Stomach (tissue), 8 donors: ENCODE measurements at regions not wholly inside any gene's neighbourhood (a gene's known extent, or its start where the extent isn't known, plus 50 kb on each side); places are given as distances from the start of the nearest gene placed in this dataset.

Source experiments
- DNase-seq, 2 donors: peaks; one replicate each; pipeline versions ENCODE4 v3.0.0 to v3.0.0-alpha.2; 2013 to 2019
- H3K27ac ChIP-seq, 5 donors: fragments of 200-600 bp in 4 of 5; sonication (generic) in 4 of 5; one replicate each; pipeline ENCODE4 v1.5.1; 2013 to 2019; ENCODE audit warnings: mild to moderate bottlenecking in 1 of 5, moderate library complexity in 1 of 5
- H3K27me3 ChIP-seq, 3 donors: fragments of 200-600 bp; sonication (generic); one replicate each; pipeline ENCODE4 v1.5.1; 2017 to 2019; ENCODE audit warnings: mixed run types in 1 of 3
- H3K36me3 ChIP-seq, 4 donors: fragments of 200-600 bp; sonication (generic); 1 replicate in 3 of 4; 2 replicates in 1 of 4; pipeline ENCODE4 v1.5.1; 2016 to 2019
- H3K4me1 ChIP-seq, 4 donors: fragments of 200-600 bp; sonication (generic); one replicate each; pipeline ENCODE4 v1.5.1; 2016 to 2019
- H3K4me3 ChIP-seq, 4 donors: fragments of 200-600 bp; sonication (generic) in 3 of 4; one replicate each; pipeline ENCODE4 v1.5.1; 2016 to 2019; ENCODE audit warnings: mild to moderate bottlenecking in 1 of 4
- H3K9me3 ChIP-seq, 4 donors: fragments of 200-600 bp; sonication (generic); one replicate each; pipeline ENCODE4 v1.5.1; 2016 to 2019
- CTCF ChIP-seq, 7 experiments: fragments of 450-650 bp in 4 of 7; fragments of 200-600 bp in 3 of 7; sonication (generic) in 3 of 7; IDR thresholded peaks; one replicate each; pipeline ENCODE4 v1.5.1; 2016 to 2019; ENCODE audit warnings: antibody characterized with exemption in 7 of 7, control low read depth in 2 of 7, mild to moderate bottlenecking in 1 of 7
- EP300 ChIP-seq: sonication (generic); formaldehyde crosslinking; IDR thresholded peaks from one replicate; pipeline ENCODE4 v1.6.1; 2017; ENCODE audit warnings: antibody characterized with exemption
- POLR2A ChIP-seq, 4 donors: fragments of 450-650 bp; IDR thresholded peaks; one replicate each; pipeline ENCODE4 v1.6.1; 2016; ENCODE audit warnings: antibody characterized with exemption in 4 of 4, control low read depth in 2 of 4, mild to moderate bottlenecking in 1 of 4, moderate library complexity in 1 of 4
- POLR2AphosphoS5 ChIP-seq, 3 donors: sonication (generic); formaldehyde crosslinking; IDR thresholded peaks; one replicate each; pipeline ENCODE4 v1.6.1; 2016; ENCODE audit warnings: antibody characterized with exemption in 3 of 3
- WGBS, 5 donors: extraction: QIAGEN DNeasy Blood & Tissue Kit in 3 of 5; methylation state at CpG; one replicate each; pipeline versions ENCODE4 v1.1.5 to v1.1.7; 2013 to 2018; 5-methylcytosine and 5-hydroxymethylcytosine counted together
- intact Hi-C: fragments of 100-400 bp; cut with DNase I; formaldehyde crosslinking; loops from one replicate; pipeline ENCODE4 v1.15.1; 2023; ENCODE audit warnings: low total_unique reads
- donor health status: healthy with polysubstance abuse.
- donor health status: Bipolar disorder and iron deficiency.
- donor health status: healthy.

- WGBS, 5 donors = 90 to 96% (median 91%) methylated on average over 7 of the region's 7 CpGs
- intact Hi-C loops = no loop called here
- H3K4me1 ChIP-seq = peaks cover 0 to 8% (median 4%) of the 10 kb centered on the region in 4 donors
- H3K4me3 ChIP-seq = no peak overlapping the region
- no peak overlapping the region for H3K27ac ChIP-seq
- no peaks in the 10 kb centered on the region for H3K27me3 ChIP-seq
- no peak for TF ChIP-seq POLR2AphosphoS5 (IDR thresholded peaks at IDR 0.05)
- no peak for TF ChIP-seq CTCF (IDR thresholded peaks at IDR 0.05)
- no peak for TF ChIP-seq EP300
- no peak for TF ChIP-seq POLR2A (IDR thresholded peaks at IDR 0.05)
- no peaks in the 10 kb centered on the region for H3K9me3 ChIP-seq
- no peaks in the 10 kb centered on the region for H3K36me3 ChIP-seq
- no peak for DNase-seq
Measured at GRCh38 chr5:125052584-125052983, 306.1 kb upstream of the ZNF608 start.

- WGBS, 5 donors = 85 to 96% (median 90%) methylated on average over 1 of the region's 1 CpG
- intact Hi-C loops = no loop called here
- Histone ChIP-seq H3K4me1 (peaks cover 0 to 12% (median 4%) of the 10 kb centered on the region in 4 donors), H3K36me3 (no peaks in the 10 kb centered on the region), H3K9me3 (no peaks in the 10 kb centered on the region), H3K27ac (no peak overlapping the region), H3K27me3 (no peaks in the 10 kb centered on the region), H3K4me3 (no peak overlapping the region)
- TF ChIP-seq POLR2AphosphoS5 (IDR thresholded peaks at IDR 0.05) (no peak), POLR2A (IDR thresholded peaks at IDR 0.05) (no peak), CTCF (IDR thresholded peaks at IDR 0.05) (no peak), EP300 (no peak)
- no peak for DNase-seq
Measured at GRCh38 chr5:125053179-125053578, 306.7 kb upstream of the ZNF608 start.

GRCh38 chr5:125054146-125054545, 307.7 kb upstream of the ZNF608 start:
- TF ChIP-seq POLR2A (IDR thresholded peaks at IDR 0.05) (no peak), POLR2AphosphoS5 (IDR thresholded peaks at IDR 0.05) (no peak), EP300 (no peak), CTCF (IDR thresholded peaks at IDR 0.05) (no peak)
- DNase-seq = no peak
- intact Hi-C loops = no loop called here
- no peaks in the 10 kb centered on the region for H3K27me3 ChIP-seq
- peaks cover 0 to 20% (median 8%) of the 10 kb centered on the region in 4 donors for H3K4me1 ChIP-seq
- H3K4me3 ChIP-seq = no peak overlapping the region
- no peaks in the 10 kb centered on the region for H3K9me3 ChIP-seq
- H3K27ac ChIP-seq = no peak overlapping the region
- H3K36me3 ChIP-seq = no peaks in the 10 kb centered on the region
- WGBS, 5 donors = 97 to 100% (median 99%) methylated on average over 4 of the region's 4 CpGs

DNA sequence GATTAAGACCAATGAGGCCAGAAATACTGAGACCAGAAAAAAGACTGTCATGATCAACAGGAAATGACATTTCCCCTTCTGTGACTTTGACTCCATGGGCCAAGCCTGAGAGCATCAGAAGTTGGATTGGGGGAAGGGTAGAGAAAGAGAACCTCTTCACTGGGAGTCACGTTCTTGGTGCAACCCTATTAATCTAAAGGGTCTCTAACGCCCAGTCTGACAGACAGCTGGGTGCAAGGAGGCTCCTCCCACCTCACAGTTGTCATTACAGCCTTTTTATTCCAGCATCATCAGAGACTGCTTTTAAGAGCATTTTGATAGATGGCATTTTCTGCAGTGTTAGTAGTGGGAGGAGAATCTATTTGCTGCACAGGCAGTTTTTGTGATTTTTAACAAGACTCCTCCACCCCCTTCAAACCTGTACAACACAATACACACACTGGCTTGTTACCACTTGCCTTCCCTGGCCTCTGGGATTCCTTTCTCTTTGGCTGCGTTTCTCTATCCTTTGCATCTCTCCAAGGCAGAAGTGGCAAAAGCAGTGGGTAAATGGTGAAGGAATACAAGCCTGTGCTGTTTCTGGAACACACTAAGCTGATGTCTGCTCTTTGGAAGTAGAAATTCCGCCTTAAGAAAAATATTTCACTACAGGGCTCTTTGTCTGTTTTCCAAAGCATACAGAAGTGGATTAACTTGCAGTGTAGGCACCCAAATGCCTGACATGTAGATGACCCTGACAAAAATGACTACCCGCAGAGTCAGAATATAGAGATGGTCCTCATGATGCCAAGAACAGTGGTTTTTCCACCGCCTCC, 310.4 kb upstream of the ZNF608 start:
- TF ChIP-seq POLR2A (IDR thresholded peaks at IDR 0.05) (no peak), POLR2AphosphoS5 (IDR thresholded peaks at IDR 0.05) (no peak), CTCF (IDR thresholded peaks at IDR 0.05) (no peak), EP300 (no peak)

More for the DNA sequence above, 310.4 kb upstream of the ZNF608 start:
- intact Hi-C loops = no loop called here
- DNase-seq = peak in 1 of 2 donors; percentile 17
- Histone ChIP-seq H3K4me3 (no peak overlapping the region), H3K27me3 (no peaks in the 10 kb centered on the region), H3K9me3 (no peaks in the 10 kb centered on the region), H3K27ac (no peak overlapping the region), H3K36me3 (no peaks in the 10 kb centered on the region), H3K4me1 (peaks cover 0 to 13% (median 4%) of the 10 kb centered on the region in 4 donors)
- WGBS, 5 donors = 70 to 90% (median 83%) methylated on average over 6 of the region's 6 CpGs
